Adrenal gland (tissue), 9 donors: ENCODE measurements at regions not wholly inside any gene's neighbourhood (a gene's known extent, or its start where the extent isn't known, plus 50 kb on each side); places are given as distances from the start of the nearest gene placed in this dataset.
"Not testable (repeated sequence)": the region's sequence is repeated elsewhere in the genome, so short reads cannot be mapped to it uniquely, and the experiment has no call there.

Source experiments
- DNase-seq, 7 donors: peaks; one replicate each; pipeline ENCODE4 v3.0.0-alpha.2; 2019 to 2020
- H3K27ac ChIP-seq, 5 donors: fragments of 200-600 bp; sonication (generic) in 4 of 5; 1 replicate in 3 of 5; 2 replicates in 2 of 5; pipeline versions ENCODE4 v1.5.1 to v1.8.0; 2016 to 2020; ENCODE audit warnings: mild to moderate bottlenecking in 1 of 5
- H3K27me3 ChIP-seq: fragments of 200-600 bp; 2 replicates; pipeline ENCODE4 v1.8.0; 2021
- H3K36me3 ChIP-seq, 2 donors: fragments of 200-600 bp; replicated peaks in 1 of 2; 1 replicate in 1 of 2; 2 replicates in 1 of 2; pipeline versions ENCODE4 v1.5.1 to v1.8.0; 2018 to 2022
- H3K4me1 ChIP-seq, 2 donors: fragments of 200-600 bp; replicated peaks in 1 of 2; 1 replicate in 1 of 2; 2 replicates in 1 of 2; pipeline versions ENCODE4 v1.5.1 to v1.8.0; 2018 to 2021
- H3K4me3 ChIP-seq, 4 donors: fragments of 200-600 bp; sonication (generic) in 3 of 4; one replicate each; pipeline ENCODE4 v1.5.1; 2016 to 2018
- H3K9me3 ChIP-seq, 3 donors: fragments of 200-600 bp; sonication (generic) in 1 of 3; replicated peaks in 1 of 3; 1 replicate in 2 of 3; 2 replicates in 1 of 3; pipeline versions ENCODE4 v1.5.1 to v1.8.0; 2016 to 2021
- POLR2A ChIP-seq, 2 donors: fragments of 450-650 bp; IDR thresholded peaks; one replicate each; pipeline ENCODE4 v1.6.1; 2017; ENCODE audit warnings: antibody characterized with exemption in 2 of 2, mild to moderate bottlenecking in 2 of 2, moderate library complexity in 1 of 2
- WGBS, 4 donors: extraction: QIAGEN DNeasy Blood & Tissue Kit in 2 of 4; methylation state at CpG; one replicate each; pipeline versions ENCODE4 v1.1.5 to v1.1.7; 2013 to 2017; 5-methylcytosine and 5-hydroxymethylcytosine counted together
- intact Hi-C, 2 donors: fragments of 100-400 bp; cut with DNase I; formaldehyde crosslinking; loops; one replicate each; pipeline versions ENCODE4 v1.14.1 to v1.15.0; 2022 to 2023
- TF ChIP-seq, protein P1 (sequence below), 6 experiments: fragments of 450-650 bp in 4 of 6; fragments of 200-600 bp in 2 of 6; sonication (generic) in 1 of 6; IDR thresholded peaks; 1 replicate in 5 of 6; 2 replicates in 1 of 6; pipeline versions ENCODE4 v1.5.1 to v1.8.0; 2016 to 2021; ENCODE audit warnings: antibody characterized with exemption in 6 of 6, mild to moderate bottlenecking in 2 of 6, moderate library complexity in 1 of 6
- donor health status: healthy with polysubstance abuse.
- donor health status: Bipolar disorder and iron deficiency.
- donor health status: DM: yes; HTN: yes; CAD: no.
- donor health status: DM: no; HTN: no; CAD: no.
- donor health status: DM: no; HTN: no; CAD: no.

DNA sequence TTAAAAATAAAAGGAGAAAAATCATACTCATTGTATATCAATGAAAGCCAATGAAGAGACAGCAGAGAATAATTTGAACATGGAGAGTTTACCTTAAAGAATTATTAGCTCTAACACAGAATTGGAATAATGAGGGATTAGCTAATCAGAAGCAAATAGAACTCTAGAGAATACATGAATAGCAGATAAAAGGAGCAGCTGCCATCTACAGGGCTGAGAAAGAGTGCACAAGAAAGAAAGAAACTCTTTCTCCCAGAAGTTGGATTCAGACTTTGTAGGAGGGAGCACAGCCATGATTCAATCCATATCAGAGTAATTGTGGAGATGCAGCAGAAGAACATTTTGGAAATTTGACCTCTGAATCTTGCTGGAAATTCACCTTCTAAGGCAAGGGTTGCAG is 1171.2 kb downstream of the PLA2G4A start:
- H3K4me1 ChIP-seq, result no peaks in the 10 kb centered on the region
- TF ChIP-seq, protein P1, sequence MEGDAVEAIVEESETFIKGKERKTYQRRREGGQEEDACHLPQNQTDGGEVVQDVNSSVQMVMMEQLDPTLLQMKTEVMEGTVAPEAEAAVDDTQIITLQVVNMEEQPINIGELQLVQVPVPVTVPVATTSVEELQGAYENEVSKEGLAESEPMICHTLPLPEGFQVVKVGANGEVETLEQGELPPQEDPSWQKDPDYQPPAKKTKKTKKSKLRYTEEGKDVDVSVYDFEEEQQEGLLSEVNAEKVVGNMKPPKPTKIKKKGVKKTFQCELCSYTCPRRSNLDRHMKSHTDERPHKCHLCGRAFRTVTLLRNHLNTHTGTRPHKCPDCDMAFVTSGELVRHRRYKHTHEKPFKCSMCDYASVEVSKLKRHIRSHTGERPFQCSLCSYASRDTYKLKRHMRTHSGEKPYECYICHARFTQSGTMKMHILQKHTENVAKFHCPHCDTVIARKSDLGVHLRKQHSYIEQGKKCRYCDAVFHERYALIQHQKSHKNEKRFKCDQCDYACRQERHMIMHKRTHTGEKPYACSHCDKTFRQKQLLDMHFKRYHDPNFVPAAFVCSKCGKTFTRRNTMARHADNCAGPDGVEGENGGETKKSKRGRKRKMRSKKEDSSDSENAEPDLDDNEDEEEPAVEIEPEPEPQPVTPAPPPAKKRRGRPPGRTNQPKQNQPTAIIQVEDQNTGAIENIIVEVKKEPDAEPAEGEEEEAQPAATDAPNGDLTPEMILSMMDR (IDR thresholded peaks at IDR 0.05), result peak in 3 of 6 experiments; percentile 18 to 27 (median 24)
- no peak for TF ChIP-seq POLR2A (IDR thresholded peaks at IDR 0.05)

GRCh38 chr1:188003687-188004086 is 1174.9 kb downstream of the PLA2G4A start:
- H3K9me3 ChIP-seq, H3K36me3 ChIP-seq, H3K27me3 ChIP-seq, H3K27ac ChIP-seq, DNase-seq, H3K4me3 ChIP-seq, intact Hi-C loops, H3K4me1 ChIP-seq: not testable (repeated sequence)
- 67 to 88% (median 82%) methylated on average over 1 of the region's 1 CpG for WGBS, 4 donors

More for the DNA sequence above, 1171.2 kb downstream of the PLA2G4A start:
- no peaks in the 10 kb centered on the region for H3K9me3 ChIP-seq
- H3K27me3 ChIP-seq, result no peaks in the 10 kb centered on the region
- DNase-seq, result peak in 1 of 7 donors; percentile 2
- no peaks in the 10 kb centered on the region for H3K36me3 ChIP-seq
- H3K4me3 ChIP-seq, result no peak overlapping the region
- intact Hi-C loops, result no loop called here
- H3K27ac ChIP-seq, result no peak overlapping the region

DNA sequence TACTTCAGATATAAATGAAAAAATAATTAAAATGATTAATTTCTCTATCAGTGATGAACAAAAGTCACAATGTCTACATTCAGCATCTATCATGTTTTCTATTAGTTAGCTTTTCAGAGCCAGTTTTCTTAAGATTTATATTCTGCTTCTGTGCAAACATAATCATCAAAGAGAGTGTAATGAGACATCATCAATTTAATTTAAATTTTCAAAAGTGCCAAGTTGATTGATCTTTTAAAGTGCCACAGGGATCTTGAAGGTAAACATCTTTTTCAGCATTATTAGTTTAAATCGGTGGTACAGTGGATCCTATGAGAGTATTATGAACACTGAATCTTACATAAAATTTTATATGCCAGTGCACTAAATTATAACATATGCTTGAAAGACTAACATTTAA is 1176.1 kb downstream of the PLA2G4A start:
- Histone ChIP-seq H3K27me3 (no peaks in the 10 kb centered on the region), H3K36me3 (no peaks in the 10 kb centered on the region), H3K4me1 (no peaks in the 10 kb centered on the region), H3K4me3 (no peak overlapping the region), H3K27ac (no peak overlapping the region), H3K9me3 (no peaks in the 10 kb centered on the region)
- no peak for DNase-seq
- WGBS, 4 donors, result 70 to 83% (median 75%) methylated on average over 1 of the region's 1 CpG
- no peak for TF ChIP-seq POLR2A (IDR thresholded peaks at IDR 0.05)
- TF ChIP-seq, protein P1 (IDR thresholded peaks at IDR 0.05), result no peak
- intact Hi-C loops, result no loop called here

GRCh38 chr1:188006354-188006753 is 1177.6 kb downstream of the PLA2G4A start:
- H3K9me3 ChIP-seq, result no peaks in the 10 kb centered on the region
- H3K27me3 ChIP-seq, result no peaks in the 10 kb centered on the region
- no peak for TF ChIP-seq POLR2A (IDR thresholded peaks at IDR 0.05)
- TF ChIP-seq, protein P1 (IDR thresholded peaks at IDR 0.05), result no peak
- no peak overlapping the region for H3K27ac ChIP-seq
- no peak overlapping the region for H3K4me3 ChIP-seq
- H3K4me1 ChIP-seq, result no peaks in the 10 kb centered on the region
- no peaks in the 10 kb centered on the region for H3K36me3 ChIP-seq
- DNase-seq, result no peak
- 57 to 77% (median 63%) methylated on average over 1 of the region's 1 CpG for WGBS, 4 donors
- intact Hi-C loops, result no loop called here

GRCh38 chr1:188013222-188013849 is 1184.6 kb downstream of the PLA2G4A start:
- H3K9me3 ChIP-seq, H3K27me3 ChIP-seq, H3K4me1 ChIP-seq, DNase-seq, H3K36me3 ChIP-seq, H3K4me3 ChIP-seq, H3K27ac ChIP-seq, intact Hi-C loops: not testable (repeated sequence)
- 90 to 99% (median 95%) methylated on average over 6 to 49 of the region's 49 CpGs for WGBS, 4 donors
